GM18507 (cell line): ENCODE measurements at regions not wholly inside any gene's neighbourhood (a gene's known extent, or its start where the extent isn't known, plus 50 kb on each side); places are given as distances from the start of the nearest gene placed in this dataset.

Experiments used
- DNase-seq: peaks from one replicate; pipeline ENCODE4 v3.0.0; 2011; ENCODE audit warnings: low read depth; ENCODE audit not compliant: insufficient read length; ENCODE audit errors: extremely low spot score
- FAIRE-seq: peaks from 2 replicates; lab custom pipeline; 2011; peaks lifted over from hg19 to GRCh38; lab: Jason Lieb, UNC

- no peak for DNase-seq
- FAIRE-seq, result no peak
Observed at GRCh38 chr2:18346344-18346743, 214.1 kb downstream of the RDH14 start.

GRCh38 chr2:18345848-18346247, 214.6 kb downstream of the RDH14 start:
- no peak for DNase-seq
- no peak for FAIRE-seq

GRCh38 chr2:18342901-18343300, 217.6 kb downstream of the RDH14 start:
- no peak for DNase-seq
- FAIRE-seq, result no peak

- FAIRE-seq (no peak), DNase-seq (no peak)
Observed at GRCh38 chr2:18339326-18339725, 221.1 kb downstream of the RDH14 start.

GRCh38 chr2:18336975-18337374, 223.5 kb downstream of the RDH14 start:
- DNase-seq, result no peak
- FAIRE-seq, result no peak

GRCh38 chr2:18332477-18332876, 228.0 kb downstream of the RDH14 start:
- DNase-seq, result no peak
- no peak for FAIRE-seq

- DNase-seq (no peak), FAIRE-seq (no peak)
Observed at GRCh38 chr2:18325118-18325517, 235.3 kb downstream of the RDH14 start.

GRCh38 chr2:18319987-18320386, 240.5 kb downstream of the RDH14 start:
- FAIRE-seq (no peak), DNase-seq (no peak)

GRCh38 chr2:18317017-18317416, 243.4 kb downstream of the RDH14 start:
- FAIRE-seq, result no peak
- DNase-seq, result no peak

GRCh38 chr2:18312818-18313217, 247.6 kb downstream of the RDH14 start:
- DNase-seq (no peak), FAIRE-seq (no peak)

GRCh38 chr2:18311420-18312195, 248.8 kb downstream of the RDH14 start:
- FAIRE-seq (no peak), DNase-seq (no peak)

GRCh38 chr2:18309627-18310026, 250.8 kb downstream of the RDH14 start:
- FAIRE-seq (no peak), DNase-seq (no peak)

GRCh38 chr2:18309188-18309587, 251.3 kb downstream of the RDH14 start:
- FAIRE-seq (no peak), DNase-seq (no peak)

GRCh38 chr2:18304849-18305248, 255.6 kb downstream of the RDH14 start:
- FAIRE-seq (no peak), DNase-seq (no peak)

GRCh38 chr2:18301421-18302139, 258.9 kb downstream of the RDH14 start:
- FAIRE-seq (no peak), DNase-seq (no peak)

GRCh38 chr2:18299423-18300212, 260.8 kb downstream of the RDH14 start:
- DNase-seq, result no peak
- no peak for FAIRE-seq

GRCh38 chr2:18297534-18298058, 262.9 kb downstream of the RDH14 start:
- FAIRE-seq, result no peak
- DNase-seq, result no peak

GRCh38 chr2:18290386-18290785, 270.1 kb downstream of the RDH14 start:
- DNase-seq, result no peak
- FAIRE-seq, result no peak

- no peak for FAIRE-seq
- DNase-seq, result no peak
Observed at GRCh38 chr2:18286897-18287296, 273.6 kb downstream of the RDH14 start.

- DNase-seq, result no peak
- FAIRE-seq, result no peak
Observed at GRCh38 chr2:18284331-18284730, 276.1 kb downstream of the RDH14 start.
